GM19455 (cell line): ENCODE measurements at regions not wholly inside any gene's neighbourhood (a gene's known extent, or its start where the extent isn't known, plus 50 kb on each side); places are given as distances from the start of the nearest gene placed in this dataset.

Source experiments
- ATAC-seq: cut with Tn5 transposase; IDR thresholded peaks from one replicate; pipeline ENCODE4 v1.9.1; 2021; ENCODE audit not compliant: unreplicated experiment

GRCh38 chr18:73653827-73654226 lies 493.8 kb downstream of the FBXO15 start:
- no peak for ATAC-seq

GRCh38 chr18:73653251-73653650 lies 494.4 kb downstream of the FBXO15 start:
- ATAC-seq: no peak

- ATAC-seq: no peak
Measured at GRCh38 chr18:73647391-73647790, 500.2 kb downstream of the FBXO15 start.

- no peak for ATAC-seq
Measured at GRCh38 chr18:73646772-73647171, 500.9 kb downstream of the FBXO15 start.

GRCh38 chr18:73646196-73646595 lies 501.4 kb downstream of the FBXO15 start:
- no peak for ATAC-seq

GRCh38 chr18:73645160-73645715 lies 502.4 kb downstream of the FBXO15 start:
- ATAC-seq: no peak

GRCh38 chr18:73639788-73640187 lies 507.8 kb downstream of the FBXO15 start:
- no peak for ATAC-seq

GRCh38 chr18:73638709-73639108 lies 508.9 kb downstream of the FBXO15 start:
- ATAC-seq: no peak

- ATAC-seq: no peak
Measured at GRCh38 chr18:73636355-73636754, 511.3 kb downstream of the FBXO15 start.

GRCh38 chr18:73626859-73627258 lies 520.8 kb downstream of the FBXO15 start:
- ATAC-seq: no peak

GRCh38 chr18:73626221-73626620 lies 521.4 kb downstream of the FBXO15 start:
- ATAC-seq: no peak

GRCh38 chr18:73621091-73621490 lies 526.5 kb downstream of the FBXO15 start:
- no peak for ATAC-seq

GRCh38 chr18:73617981-73618380 lies 529.7 kb downstream of the FBXO15 start:
- ATAC-seq: no peak

GRCh38 chr18:73615506-73615905 lies 532.1 kb downstream of the FBXO15 start:
- no peak for ATAC-seq

GRCh38 chr18:73614812-73615211 lies 532.8 kb downstream of the FBXO15 start:
- ATAC-seq: no peak

GRCh38 chr18:73613706-73614340 lies 533.8 kb downstream of the FBXO15 start:
- ATAC-seq: no peak

- ATAC-seq: no peak
Measured at GRCh38 chr18:73597832-73598615, 549.6 kb downstream of the FBXO15 start.

- no peak for ATAC-seq
Measured at GRCh38 chr18:73594749-73595148, 552.9 kb downstream of the FBXO15 start.

- no peak for ATAC-seq
Measured at GRCh38 chr18:73593207-73593606, 554.4 kb downstream of the FBXO15 start.

GRCh38 chr18:73590950-73591349 lies 556.7 kb downstream of the FBXO15 start:
- ATAC-seq: no peak

- ATAC-seq: no peak
Measured at GRCh38 chr18:73579698-73580097, 567.9 kb downstream of the FBXO15 start.

- ATAC-seq: no peak
Measured at GRCh38 chr18:73577365-73577764, 570.3 kb downstream of the FBXO15 start.
